Right lobe of liver (tissue), 6 donors: ENCODE measurements at regions not wholly inside any gene's neighbourhood (a gene's known extent, or its start where the extent isn't known, plus 50 kb on each side); places are given as distances from the start of the nearest gene placed in this dataset.

Experiments used
- ATAC-seq, 4 donors: fragments of 200-7000 bp; cut with Tn5 transposase; one replicate each; pipeline ENCODE4 v1.9.1; 2020; ENCODE audit warnings: mild to moderate bottlenecking in 4 of 4, moderate library complexity in 4 of 4
- DNase-seq, 3 donors: peaks; one replicate each; pipeline ENCODE4 v3.0.0-alpha.2; 2020
- H3K27ac ChIP-seq, 3 donors: fragments of 200-600 bp; one replicate each; pipeline ENCODE4 v1.8.0; 2022
- H3K27me3 ChIP-seq, 2 donors: fragments of 200-600 bp; one replicate each; pipeline ENCODE4 v1.8.0; 2022
- H3K36me3 ChIP-seq, 4 donors: fragments of 200-600 bp; sonication (generic) in 1 of 4; one replicate each; pipeline versions ENCODE4 v1.5.1 to v1.8.0; 2017 to 2022; ENCODE audit warnings: control low read depth in 1 of 4
- H3K4me1 ChIP-seq, 4 donors: fragments of 200-600 bp; sonication (generic) in 1 of 4; one replicate each; pipeline versions ENCODE4 v1.5.1 to v1.8.0; 2017 to 2022; ENCODE audit warnings: control low read depth in 1 of 4
- H3K4me3 ChIP-seq, 3 donors: fragments of 200-600 bp; one replicate each; pipeline ENCODE4 v1.8.0; 2022
- H3K9me3 ChIP-seq, 4 donors: fragments of 200-600 bp; sonication (generic) in 1 of 4; one replicate each; pipeline versions ENCODE4 v1.5.1 to v1.8.0; 2017 to 2022; ENCODE audit warnings: control low read depth in 1 of 4
- CTCF ChIP-seq, 4 donors: fragments of 200-600 bp in 3 of 4; fragments of 450-650 bp in 1 of 4; IDR thresholded peaks; one replicate each; pipeline versions ENCODE4 v1.5.1 to v1.8.0; 2016 to 2022; ENCODE audit warnings: antibody characterized with exemption in 4 of 4, mild to moderate bottlenecking in 2 of 4
- POLR2A ChIP-seq: fragments of 450-650 bp; IDR thresholded peaks from one replicate; pipeline ENCODE4 v1.6.1; 2017; ENCODE audit warnings: antibody characterized with exemption, mild to moderate bottlenecking
- WGBS: methylation state at CpG from one replicate; pipeline ENCODE4 v1.1.6; 2018; ENCODE audit warnings: low coverage, low lambda C conversion rate; ENCODE audit not compliant: insufficient coverage; ENCODE audit errors: missing lambda C conversion rate; 5-methylcytosine and 5-hydroxymethylcytosine counted together
- intact Hi-C, 2 donors: fragments of 100-400 bp; cut with DNase I; formaldehyde crosslinking; loops; one replicate each; pipeline versions ENCODE4 v1.11.2 to v1.14.1; 2022
- donor health status: DM: no; HTN: yes; CAD: no.
- donor health status: DM: no; HTN: no; CAD: no.
- donor health status: DM: no; HTN: no; CAD: no.
- donor health status: DM: no; HTN: yes; CAD: no.
- donor health status: DM: no; HTN: yes; CAD: no.

- intact Hi-C loops: no loop called here
- Histone ChIP-seq H3K4me1 (no peaks in the 10 kb centered on the region), H3K36me3 (no peaks in the 10 kb centered on the region), H3K9me3 (no peaks in the 10 kb centered on the region), H3K27me3 (no peaks in the 10 kb centered on the region), H3K4me3 (no peak overlapping the region), H3K27ac (no peak overlapping the region)
- TF ChIP-seq CTCF (IDR thresholded peaks at IDR 0.05): no peak
- no peak for TF ChIP-seq POLR2A
- 38% methylated on average over 5 of the region's 5 CpGs for WGBS
- DNase-seq (no peak), ATAC-seq (no peak)
These were observed 650.2 kb upstream of the SLC39A10 start for GRCh38 chr2:195006856-195007255.

GRCh38 chr2:195003881-195004471 is 653.0 kb upstream of the SLC39A10 start:
- Histone ChIP-seq H3K27ac (no peak overlapping the region), H3K4me3 (no peak overlapping the region), H3K4me1 (no peaks in the 10 kb centered on the region), H3K9me3 (no peaks in the 10 kb centered on the region), H3K27me3 (no peaks in the 10 kb centered on the region), H3K36me3 (no peaks in the 10 kb centered on the region)
- 23% methylated on average over 4 of the region's 4 CpGs for WGBS
- no peak for TF ChIP-seq CTCF (IDR thresholded peaks at IDR 0.05)
- intact Hi-C loops: no loop called here
- ATAC-seq (no peak), DNase-seq (no peak)

GRCh38 chr2:195001924-195002323 is 655.1 kb upstream of the SLC39A10 start:
- Histone ChIP-seq H3K27me3 (no peaks in the 10 kb centered on the region), H3K4me1 (no peaks in the 10 kb centered on the region), H3K27ac (peak overlapping the region in 1 of 3 donors; percentile 16), H3K4me3 (no peak overlapping the region), H3K9me3 (no peaks in the 10 kb centered on the region), H3K36me3 (no peaks in the 10 kb centered on the region)
- 31% methylated on average over 3 of the region's 3 CpGs for WGBS
- peak in 1 of 4 donors; percentile 91 for ATAC-seq
- intact Hi-C loops: no loop called here
- no peak for TF ChIP-seq POLR2A
- no peak for TF ChIP-seq CTCF (IDR thresholded peaks at IDR 0.05)
- DNase-seq: no peak

- Histone ChIP-seq H3K9me3 (no peaks in the 10 kb centered on the region), H3K4me1 (no peaks in the 10 kb centered on the region), H3K27ac (no peak overlapping the region), H3K27me3 (no peaks in the 10 kb centered on the region), H3K4me3 (no peak overlapping the region), H3K36me3 (no peaks in the 10 kb centered on the region)
- no peak for DNase-seq
- 29% methylated on average over 4 of the region's 4 CpGs for WGBS
- TF ChIP-seq CTCF (IDR thresholded peaks at IDR 0.05) (no peak), POLR2A (no peak)
- no peak for ATAC-seq
- intact Hi-C loops: no loop called here
These were observed 657.3 kb upstream of the SLC39A10 start for GRCh38 chr2:194999771-195000170.

- DNase-seq: no peak
- Histone ChIP-seq H3K9me3 (no peaks in the 10 kb centered on the region), H3K4me3 (no peak overlapping the region), H3K4me1 (no peaks in the 10 kb centered on the region), H3K27me3 (no peaks in the 10 kb centered on the region), H3K36me3 (no peaks in the 10 kb centered on the region), H3K27ac (no peak overlapping the region)
- WGBS: 51% methylated on average over 2 of the region's 2 CpGs
- intact Hi-C loops: no loop called here
- no peak for ATAC-seq
- TF ChIP-seq POLR2A: no peak
- no peak for TF ChIP-seq CTCF (IDR thresholded peaks at IDR 0.05)
These were observed 664.4 kb upstream of the SLC39A10 start for GRCh38 chr2:194992648-194993047.
